Mesenchymal stem cell (in vitro differentiated cells and primary cell): ENCODE measurements at regions not wholly inside any gene's neighbourhood (a gene's known extent, or its start where the extent isn't known, plus 50 kb on each side); places are given as distances from the start of the nearest gene placed in this dataset.

Source experiments
- DNase-seq: peaks from one replicate; pipeline ENCODE4 v3.0.0-alpha.2; 2013
- H2AFZ ChIP-seq: one replicate; pipeline ENCODE4 v1.6.1; 2013; ENCODE audit warnings: low read depth, mild to moderate bottlenecking, control low read depth, inconsistent platforms, low read length, moderate library complexity
- H2AK5ac ChIP-seq: 2 replicates; pipeline ENCODE4 v1.6.1; 2013; ENCODE audit warnings: low read length, moderate library complexity, mild to moderate bottlenecking, inconsistent platforms; ENCODE audit not compliant: severe bottlenecking
- H2BK120ac ChIP-seq: one replicate; pipeline ENCODE4 v1.6.1; 2013; ENCODE audit warnings: low read depth, mild to moderate bottlenecking, inconsistent platforms, low read length, moderate library complexity
- H2BK12ac ChIP-seq, 2 experiments: one replicate each; pipeline ENCODE4 v1.6.1; 2013; ENCODE audit warnings: inconsistent platforms in 2 of 2, low read length in 2 of 2, mild to moderate bottlenecking in 2 of 2, moderate library complexity in 2 of 2, control low read depth in 1 of 2
- H2BK15ac ChIP-seq: one replicate; pipeline ENCODE4 v1.6.1; 2013; ENCODE audit warnings: mild to moderate bottlenecking, low read depth, inconsistent platforms; ENCODE audit not compliant: poor library complexity, severe bottlenecking
- H2BK5ac ChIP-seq: 2 replicates; pipeline ENCODE4 v1.6.1; 2013; ENCODE audit warnings: low read depth, mild to moderate bottlenecking, low read length, control low read depth, inconsistent platforms; ENCODE audit not compliant: poor library complexity, severe bottlenecking
- H3K14ac ChIP-seq, 2 experiments: one replicate each; pipeline ENCODE4 v1.6.1; 2013; ENCODE audit warnings: inconsistent platforms in 2 of 2, low read length in 2 of 2, control low read depth in 1 of 2, mild to moderate bottlenecking in 1 of 2, moderate library complexity in 1 of 2
- H3K18ac ChIP-seq, 2 experiments: one replicate each; pipeline ENCODE4 v1.6.1; 2013; ENCODE audit warnings: inconsistent platforms in 2 of 2, low read length in 2 of 2, control low read depth in 1 of 2, low read depth in 1 of 2, mild to moderate bottlenecking in 1 of 2
- H3K23ac ChIP-seq, 2 experiments: one replicate each; pipeline ENCODE4 v1.6.1; 2013; ENCODE audit warnings: inconsistent platforms in 2 of 2, low read length in 2 of 2, mild to moderate bottlenecking in 2 of 2, moderate library complexity in 2 of 2, control low read depth in 1 of 2
- H3K27ac ChIP-seq: 2 replicates; pipeline ENCODE4 v1.5.1; 2013; ENCODE audit warnings: mild to moderate bottlenecking, moderate library complexity, low read length, control low read depth, inconsistent platforms; ENCODE audit not compliant: poor library complexity, severe bottlenecking
- H3K27me3 ChIP-seq, 2 experiments: 2 replicates each; pipeline versions ENCODE4 v1.6.1 to v1.7.0; 2013; ENCODE audit warnings: low read length in 2 of 2, mild to moderate bottlenecking in 2 of 2, moderate library complexity in 2 of 2, control low read depth in 1 of 2, inconsistent platforms in 1 of 2; ENCODE audit not compliant: control insufficient read depth in 1 of 2, insufficient read depth in 1 of 2
- H3K36me3 ChIP-seq, 2 experiments: 2 replicates each; pipeline versions ENCODE4 v1.6.1 to v1.7.0; 2013; ENCODE audit warnings: low read length in 2 of 2, control low read depth in 1 of 2, inconsistent platforms in 1 of 2, low read depth in 1 of 2, mild to moderate bottlenecking in 1 of 2; ENCODE audit not compliant: insufficient read depth in 2 of 2, control insufficient read depth in 1 of 2
- H3K4ac ChIP-seq, 2 experiments: one replicate each; pipeline ENCODE4 v1.6.1; 2013; ENCODE audit warnings: inconsistent platforms in 2 of 2, low read length in 2 of 2, mild to moderate bottlenecking in 2 of 2, moderate library complexity in 2 of 2, control low read depth in 1 of 2, low read depth in 1 of 2
- H3K4me1 ChIP-seq: 2 replicates; pipeline ENCODE4 v1.6.1; 2013; ENCODE audit warnings: low read depth, low read length, control low read depth; ENCODE audit not compliant: control insufficient read depth, insufficient read depth
- H3K4me2 ChIP-seq: 2 replicates; pipeline ENCODE4 v1.6.1; 2013; ENCODE audit warnings: low read length, mild to moderate bottlenecking, inconsistent platforms; ENCODE audit not compliant: poor library complexity, severe bottlenecking
- H3K4me3 ChIP-seq, 2 experiments: 2 replicates each; pipeline versions ENCODE4 v1.5.1 to v1.7.0; 2013; ENCODE audit warnings: low read length in 2 of 2, mild to moderate bottlenecking in 2 of 2, control low read depth in 1 of 2, low read depth in 1 of 2; ENCODE audit not compliant: insufficient read depth in 1 of 2
- H3K79me1 ChIP-seq: replicated peaks from 2 replicates; pipeline ENCODE4 v1.6.1; 2013; ENCODE audit warnings: mild to moderate bottlenecking, control low read depth, low read length, inconsistent platforms; ENCODE audit not compliant: poor library complexity, severe bottlenecking
- H3K9ac ChIP-seq: 2 replicates; pipeline ENCODE4 v1.7.0; 2013; ENCODE audit warnings: mild to moderate bottlenecking, low read length, moderate library complexity
- H3K9me3 ChIP-seq: 2 replicates; pipeline ENCODE4 v1.7.0; 2013; ENCODE audit warnings: mild to moderate bottlenecking, low read length; ENCODE audit not compliant: control insufficient read depth
- H4K8ac ChIP-seq: one replicate; pipeline ENCODE4 v1.6.1; 2013; ENCODE audit warnings: inconsistent platforms, mild to moderate bottlenecking, low read length, moderate library complexity
- H4K91ac ChIP-seq: one replicate; pipeline ENCODE4 v1.6.1; 2013; ENCODE audit warnings: mild to moderate bottlenecking, low read length, inconsistent platforms
- WGBS: methylation state at CpG from one replicate; pipeline ENCODE4 v1.1.7; 2013; ENCODE audit warnings: mixed read lengths; 5-methylcytosine and 5-hydroxymethylcytosine counted together

GRCh38 chr2:196433116-196433515 lies 206.4 kb upstream of the CCDC150 start:
- H3K4me2 ChIP-seq, result no peak overlapping the region
- no peak overlapping the region for H2BK12ac ChIP-seq
- no peak overlapping the region for H2BK5ac ChIP-seq
- H3K9me3 ChIP-seq, result no peaks in the 10 kb centered on the region
- no peak overlapping the region for H3K4ac ChIP-seq
- H3K18ac ChIP-seq, result no peak overlapping the region
- H3K36me3 ChIP-seq, result no peaks in the 10 kb centered on the region
- no peak overlapping the region for H3K14ac ChIP-seq
- no peak overlapping the region for H4K8ac ChIP-seq
- H2AFZ ChIP-seq, result no peak overlapping the region
- no peak overlapping the region for H2BK120ac ChIP-seq
- 93% methylated on average over 12 of the region's 13 CpGs for WGBS
- no peaks in the 10 kb centered on the region for H3K4me1 ChIP-seq
- no peak overlapping the region for H3K27ac ChIP-seq
- no peak overlapping the region for H2BK15ac ChIP-seq
- H3K4me3 ChIP-seq, result no peak overlapping the region
- H4K91ac ChIP-seq, result no peak overlapping the region
- no peak overlapping the region for H3K23ac ChIP-seq
- H2AK5ac ChIP-seq, result no peak overlapping the region
- DNase-seq, result no peak
- no peaks in the 10 kb centered on the region for H3K79me1 ChIP-seq
- H3K27me3 ChIP-seq, result no peaks in the 10 kb centered on the region
- no peak overlapping the region for H3K9ac ChIP-seq

GRCh38 chr2:196434217-196434616 lies 205.3 kb upstream of the CCDC150 start:
- no peaks in the 10 kb centered on the region for H3K27me3 ChIP-seq
- H3K4me2 ChIP-seq, result no peak overlapping the region
- WGBS, result 97% methylated on average over 5 of the region's 5 CpGs
- H4K8ac ChIP-seq, result no peak overlapping the region
- H2AK5ac ChIP-seq, result no peak overlapping the region
- no peak overlapping the region for H3K14ac ChIP-seq
- H3K4me3 ChIP-seq, result no peak overlapping the region
- H3K27ac ChIP-seq, result no peak overlapping the region
- H4K91ac ChIP-seq, result no peak overlapping the region
- no peaks in the 10 kb centered on the region for H3K36me3 ChIP-seq
- H3K4me1 ChIP-seq, result no peaks in the 10 kb centered on the region
- H2BK5ac ChIP-seq, result no peak overlapping the region
- no peak for DNase-seq
- no peak overlapping the region for H2BK15ac ChIP-seq
- no peak overlapping the region for H3K9ac ChIP-seq
- H3K18ac ChIP-seq, result no peak overlapping the region
- H2BK120ac ChIP-seq, result no peak overlapping the region
- H3K9me3 ChIP-seq, result no peaks in the 10 kb centered on the region
- H2AFZ ChIP-seq, result no peak overlapping the region
- no peak overlapping the region for H3K23ac ChIP-seq
- no peak overlapping the region for H3K4ac ChIP-seq
- no peak overlapping the region for H2BK12ac ChIP-seq
- H3K79me1 ChIP-seq, result no peaks in the 10 kb centered on the region

GRCh38 chr2:196435189-196435588 lies 204.3 kb upstream of the CCDC150 start:
- H2AFZ ChIP-seq, result no peak overlapping the region
- no peak overlapping the region for H2BK120ac ChIP-seq
- H3K4me3 ChIP-seq, result no peak overlapping the region
- H3K4me2 ChIP-seq, result no peak overlapping the region
- peak; percentile 21 for DNase-seq
- H2AK5ac ChIP-seq, result no peak overlapping the region
- no peak overlapping the region for H3K18ac ChIP-seq
- H3K79me1 ChIP-seq, result no peaks in the 10 kb centered on the region
- no peak overlapping the region for H3K14ac ChIP-seq
- H3K4me1 ChIP-seq, result no peaks in the 10 kb centered on the region
- no peaks in the 10 kb centered on the region for H3K9me3 ChIP-seq
- H3K9ac ChIP-seq, result no peak overlapping the region
- no peak overlapping the region for H2BK12ac ChIP-seq
- no peak overlapping the region for H4K91ac ChIP-seq
- no peak overlapping the region for H3K4ac ChIP-seq
- no peak overlapping the region for H2BK15ac ChIP-seq
- H4K8ac ChIP-seq, result no peak overlapping the region
- no peak overlapping the region for H3K27ac ChIP-seq
- H3K27me3 ChIP-seq, result no peaks in the 10 kb centered on the region
- no peaks in the 10 kb centered on the region for H3K36me3 ChIP-seq
- H3K23ac ChIP-seq, result no peak overlapping the region
- no peak overlapping the region for H2BK5ac ChIP-seq

GRCh38 chr2:196437626-196438025 lies 201.9 kb upstream of the CCDC150 start:
- no peak for DNase-seq
- no peaks in the 10 kb centered on the region for H3K79me1 ChIP-seq
- WGBS, result 83% methylated on average over 6 of the region's 6 CpGs

More at GRCh38 chr2:196437626-196438025, 201.9 kb upstream of the CCDC150 start:
- H3K18ac ChIP-seq, result no peak overlapping the region
- H2AK5ac ChIP-seq, result no peak overlapping the region
- H3K4me2 ChIP-seq, result no peak overlapping the region
- H2BK120ac ChIP-seq, result no peak overlapping the region
- H4K91ac ChIP-seq, result no peak overlapping the region
- no peak overlapping the region for H3K4ac ChIP-seq
- H2BK12ac ChIP-seq, result no peak overlapping the region
- no peak overlapping the region for H4K8ac ChIP-seq
- H3K9ac ChIP-seq, result no peak overlapping the region
- no peaks in the 10 kb centered on the region for H3K36me3 ChIP-seq
- no peak overlapping the region for H2BK5ac ChIP-seq
- no peaks in the 10 kb centered on the region for H3K4me1 ChIP-seq
- H3K27me3 ChIP-seq, result no peaks in the 10 kb centered on the region
- H3K23ac ChIP-seq, result no peak overlapping the region
- H3K14ac ChIP-seq, result no peak overlapping the region
- no peak overlapping the region for H3K27ac ChIP-seq
- H3K9me3 ChIP-seq, result no peaks in the 10 kb centered on the region
- H3K4me3 ChIP-seq, result no peak overlapping the region
- no peak overlapping the region for H2AFZ ChIP-seq
- no peak overlapping the region for H2BK15ac ChIP-seq
